Caco-2 (cell line): ENCODE measurements at regions not wholly inside any gene's neighbourhood (a gene's known extent, or its start where the extent isn't known, plus 50 kb on each side); places are given as distances from the start of the nearest gene placed in this dataset.

Experiments
- BruUV-seq: library from RNA; stranded (reverse); fragments of 400-500 nt; replicated peaks from 2 replicates; lab custom pipeline; 2021; lab: Mats Ljungman, UMichigan
- CTCF ChIA-PET: fragments of 300-600 bp; sonication (Branson Sonifier 250); formaldehyde crosslinking; loops from one replicate; lab custom pipeline; 2022; ENCODE audit warnings: antibody characterized with exemption; lab: Charles Lee
- POLR2A ChIA-PET: fragments of 300-600 bp; sonication (Branson Sonifier 250); formaldehyde crosslinking; loops from one replicate; lab custom pipeline; 2022; ENCODE audit warnings: antibody characterized with exemption; lab: Charles Lee
- DNase-seq, 2 experiments: peaks; one replicate each; pipeline versions ENCODE4 v3.0.0 to v3.0.0-alpha.2; 2020 to 2022
- H3K27me3 ChIP-seq: replicated peaks from 2 replicates; pipeline ENCODE4 v1.6.0; 2011; ENCODE audit warnings: low read length; ENCODE audit not compliant: control insufficient read depth, insufficient read depth
- H3K36me3 ChIP-seq: 2 replicates; pipeline ENCODE4 v1.5.1; 2011; ENCODE audit warnings: low read length; ENCODE audit not compliant: control insufficient read depth, insufficient read depth
- H3K4me1 ChIP-seq: fragments of 250-450 bp; sonication (Bioruptor Pico); 2 replicates; pipeline ENCODE4 v1.5.1; 2020; ENCODE audit warnings: mild to moderate bottlenecking
- H3K4me3 ChIP-seq: 2 replicates; pipeline ENCODE4 v1.5.1; 2011; ENCODE audit warnings: low read depth, mild to moderate bottlenecking, control low read depth, low read length
- H3K9me3 ChIP-seq: fragments of 250-450 bp; sonication (Bioruptor Pico); 2 replicates; pipeline ENCODE4 v1.5.1; 2020; ENCODE audit warnings: mild to moderate bottlenecking, moderate library complexity
- H3K27ac Mint-ChIP-seq: one replicate; pipeline ENCODE4 v1.8.0; 2022; ENCODE audit warnings: mixed read lengths; ENCODE audit not compliant: unreplicated experiment
- H3K27me3 Mint-ChIP-seq: one replicate; pipeline ENCODE4 v1.8.0; 2022; ENCODE audit warnings: mixed read lengths; ENCODE audit not compliant: insufficient read depth, unreplicated experiment
- H3K36me3 Mint-ChIP-seq: one replicate; pipeline ENCODE4 v1.8.0; 2022; ENCODE audit warnings: mild to moderate bottlenecking, mixed read lengths; ENCODE audit not compliant: insufficient read depth, unreplicated experiment
- H3K4me1 Mint-ChIP-seq: one replicate; pipeline ENCODE4 v1.8.0; 2022; ENCODE audit warnings: low read depth, mixed read lengths; ENCODE audit not compliant: unreplicated experiment
- H3K4me3 Mint-ChIP-seq: one replicate; pipeline ENCODE4 v1.8.0; 2022; ENCODE audit warnings: mild to moderate bottlenecking, moderate library complexity, mixed read lengths; ENCODE audit not compliant: unreplicated experiment
- H3K9me3 Mint-ChIP-seq: one replicate; pipeline ENCODE4 v1.8.0; 2022; ENCODE audit warnings: mixed read lengths; ENCODE audit not compliant: unreplicated experiment
- CTCF ChIP-seq, 2 experiments: fragments of 200-600 bp in 1 of 2; IDR thresholded peaks; 1 replicate in 1 of 2; 2 replicates in 1 of 2; pipeline versions ENCODE4 v1.5.1 to v1.8.0; 2011 to 2022; ENCODE audit warnings: antibody characterized with exemption in 1 of 2, control low read depth in 1 of 2, inconsistent platforms in 1 of 2, low read depth in 1 of 2, low read length in 1 of 2, mild to moderate bottlenecking in 1 of 2, moderate library complexity in 1 of 2; ENCODE audit not compliant: insufficient read depth in 1 of 2, severe bottlenecking in 1 of 2, unreplicated experiment in 1 of 2
- intact Hi-C: fragments of 100-400 bp; cut with micrococcal nuclease; formaldehyde crosslinking; loops from one replicate; pipeline ENCODE4 v1.10.0; 2022; ENCODE audit not compliant: unreplicated experiment

- Mint-ChIP-seq H3K27ac (no peak overlapping the region), H3K27me3 (peaks cover 13% of the 10 kb centered on the region), H3K4me3 (no peak overlapping the region), H3K36me3 (no peaks in the 10 kb centered on the region), H3K4me1 (no peaks in the 10 kb centered on the region), H3K9me3 (no peaks in the 10 kb centered on the region)
- Histone ChIP-seq H3K36me3 (no peaks in the 10 kb centered on the region), H3K4me3 (no peak overlapping the region), H3K27me3 (no peaks in the 10 kb centered on the region; the same call in 1 of the 2 replicates), H3K4me1 (no peaks in the 10 kb centered on the region), H3K9me3 (no peaks in the 10 kb centered on the region)
- no TSS peak for BruUV-seq
- DNase-seq = no peak
- POLR2A ChIA-PET = no interaction called here
- intact Hi-C loops = no loop called here
- no peak for TF ChIP-seq CTCF (IDR thresholded peaks at IDR 0.05; ENCODE audit: insufficient read depth in 1 of 2, low read depth in 1 of 2, low read length in 1 of 2, severe bottlenecking in 1 of 2, unreplicated experiment in 1 of 2)
- CTCF ChIA-PET = no interaction called here
Observed at GRCh38 chr2:103445347-103445746, 683.5 kb downstream of the TMEM182 start.

- BruUV-seq = no TSS peak
- no peak overlapping the region for H3K4me3 Mint-ChIP-seq
- H3K27me3 Mint-ChIP-seq = peaks cover 9% of the 10 kb centered on the region
- intact Hi-C loops = no loop called here
- no peak for TF ChIP-seq CTCF (IDR thresholded peaks at IDR 0.05; ENCODE audit: insufficient read depth in 1 of 2, low read depth in 1 of 2, low read length in 1 of 2, severe bottlenecking in 1 of 2, unreplicated experiment in 1 of 2)
- H3K4me1 Mint-ChIP-seq = no peaks in the 10 kb centered on the region
- CTCF ChIA-PET = no interaction called here
- POLR2A ChIA-PET = no interaction called here
- Histone ChIP-seq H3K36me3 (no peaks in the 10 kb centered on the region), H3K4me1 (no peaks in the 10 kb centered on the region), H3K27me3 (no peaks in the 10 kb centered on the region), H3K9me3 (no peaks in the 10 kb centered on the region; the same call in 1 of the 2 replicates), H3K4me3 (no peak overlapping the region)
- no peaks in the 10 kb centered on the region for H3K36me3 Mint-ChIP-seq
- H3K9me3 Mint-ChIP-seq = no peaks in the 10 kb centered on the region
- H3K27ac Mint-ChIP-seq = no peak overlapping the region
- DNase-seq = no peak
Observed at GRCh38 chr2:103448495-103448894, 686.7 kb downstream of the TMEM182 start.

- H3K27ac Mint-ChIP-seq = no peak overlapping the region
- H3K36me3 ChIP-seq = no peaks in the 10 kb centered on the region
- H3K4me3 ChIP-seq = no peak overlapping the region
- intact Hi-C loops = no loop called here
- H3K4me1 Mint-ChIP-seq = no peaks in the 10 kb centered on the region
- H3K9me3 ChIP-seq = no peaks in the 10 kb centered on the region; the same call in 1 of the 2 replicates
- H3K27me3 ChIP-seq = no peaks in the 10 kb centered on the region
- no peaks in the 10 kb centered on the region for H3K36me3 Mint-ChIP-seq
- no TSS peak for BruUV-seq
- DNase-seq = no peak
- no peaks in the 10 kb centered on the region for H3K9me3 Mint-ChIP-seq
- TF ChIP-seq CTCF (IDR thresholded peaks at IDR 0.05; ENCODE audit: insufficient read depth in 1 of 2, low read depth in 1 of 2, low read length in 1 of 2, severe bottlenecking in 1 of 2, unreplicated experiment in 1 of 2) = no peak
- no peaks in the 10 kb centered on the region for H3K4me1 ChIP-seq
- CTCF ChIA-PET = no interaction called here
- H3K4me3 Mint-ChIP-seq = no peak overlapping the region
- H3K27me3 Mint-ChIP-seq = no peaks in the 10 kb centered on the region
- POLR2A ChIA-PET = no interaction called here
Observed at GRCh38 chr2:103451283-103451682, 689.5 kb downstream of the TMEM182 start.
